ENCODE measurements at regions not wholly inside any gene's neighbourhood (a gene's known extent, or its start where the extent isn't known, plus 50 kb on each side); places are given as distances from the start of the nearest gene placed in this dataset.

DNA sequence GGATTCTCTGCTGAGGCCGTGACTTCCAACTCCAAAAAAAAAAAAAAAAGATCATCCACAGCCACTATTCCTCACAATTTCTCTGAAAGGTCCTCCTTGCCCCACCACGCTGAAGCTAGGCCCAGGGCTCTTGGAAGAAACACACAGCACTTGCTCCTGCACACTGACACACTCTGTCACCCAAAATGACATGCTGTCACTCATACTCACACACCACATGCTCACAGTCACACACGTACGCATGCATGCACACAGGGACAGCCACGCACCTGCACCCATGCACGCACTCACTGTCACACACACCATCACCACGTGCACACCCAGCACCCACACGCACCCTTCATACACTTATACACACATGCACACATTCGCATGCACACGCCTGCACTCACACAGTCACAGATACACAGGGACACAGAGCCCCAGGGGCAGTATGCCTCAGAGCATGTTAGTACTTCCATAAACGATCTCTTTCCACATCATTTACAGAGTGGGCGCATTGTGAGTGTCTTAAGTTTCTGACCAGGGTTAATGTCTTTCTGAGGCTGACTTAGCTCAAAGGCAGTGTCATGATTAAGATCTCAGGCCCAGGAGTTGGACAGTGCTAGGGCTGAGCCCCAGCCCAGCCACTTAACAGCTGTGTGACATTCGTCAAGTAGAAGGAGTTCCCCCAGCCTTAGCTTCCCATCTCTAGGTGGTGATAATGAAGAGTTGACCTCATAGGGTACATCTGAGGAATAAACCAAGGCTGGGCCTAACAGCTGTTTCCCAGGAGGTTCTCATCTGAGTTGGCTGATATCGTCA is 93.4 kb downstream of the GLI2 start:
- no peak for DNase-seq (ENCODE audit: low read depth)

DNA sequence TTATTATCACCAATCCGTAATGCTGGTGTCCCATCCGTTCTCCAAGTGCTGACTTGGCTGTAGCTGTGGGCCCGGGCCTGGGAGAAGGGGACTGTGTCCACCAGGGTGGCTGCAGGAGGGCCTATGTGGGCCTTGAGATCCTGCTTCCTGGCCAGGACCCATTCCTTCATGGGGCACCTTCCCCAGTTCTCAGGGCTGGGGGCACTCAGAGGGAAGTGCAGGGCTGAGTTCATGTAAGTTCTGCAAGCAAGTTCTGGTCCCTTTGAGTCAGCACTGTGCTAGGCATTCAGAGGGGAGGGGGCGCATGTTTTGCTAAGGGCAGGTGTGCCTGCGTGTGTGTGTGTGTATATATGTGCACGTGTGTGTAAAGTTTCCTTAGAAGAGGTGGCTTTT is 94.0 kb downstream of the GLI2 start:
- no peak for DNase-seq (ENCODE audit: low read depth)

DNA sequence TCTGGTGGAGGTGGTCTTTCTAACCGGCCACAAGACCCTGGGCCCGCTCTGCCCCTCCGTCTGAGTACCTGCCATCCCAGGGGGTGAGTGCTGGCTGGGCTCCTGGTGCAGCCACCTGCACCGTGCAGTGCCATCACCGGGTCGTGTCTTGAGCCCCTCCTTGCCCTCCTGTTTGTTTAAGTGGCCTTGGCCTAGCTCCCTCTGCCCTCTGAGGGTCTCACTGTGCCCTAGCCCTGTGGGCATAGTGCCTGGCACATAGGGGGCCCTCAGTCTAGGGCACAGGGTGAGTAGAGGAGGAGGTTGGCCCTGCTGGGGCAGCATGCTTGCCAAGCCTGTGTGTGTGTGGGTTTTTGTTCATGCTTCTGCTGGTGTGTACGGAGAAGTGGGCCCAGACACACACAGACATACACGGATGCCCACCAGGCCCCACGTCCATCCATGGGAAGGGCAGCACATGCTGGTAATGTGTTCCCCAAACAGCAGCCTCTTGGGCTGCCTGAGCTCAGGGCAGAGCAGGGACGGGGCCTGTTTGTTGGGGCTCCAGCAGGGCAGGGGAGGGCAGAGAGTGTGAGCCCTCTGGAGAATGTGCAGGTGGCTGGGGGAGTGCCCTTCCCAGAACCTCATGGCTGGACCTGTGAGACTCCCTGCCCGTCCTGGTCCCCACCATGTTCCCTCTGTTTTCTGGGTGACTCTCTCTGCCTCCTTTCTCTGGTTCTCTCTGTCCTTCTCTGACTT is 94.6 kb downstream of the GLI2 start:
- DNase-seq (ENCODE audit: low read depth), result no peak

DNA sequence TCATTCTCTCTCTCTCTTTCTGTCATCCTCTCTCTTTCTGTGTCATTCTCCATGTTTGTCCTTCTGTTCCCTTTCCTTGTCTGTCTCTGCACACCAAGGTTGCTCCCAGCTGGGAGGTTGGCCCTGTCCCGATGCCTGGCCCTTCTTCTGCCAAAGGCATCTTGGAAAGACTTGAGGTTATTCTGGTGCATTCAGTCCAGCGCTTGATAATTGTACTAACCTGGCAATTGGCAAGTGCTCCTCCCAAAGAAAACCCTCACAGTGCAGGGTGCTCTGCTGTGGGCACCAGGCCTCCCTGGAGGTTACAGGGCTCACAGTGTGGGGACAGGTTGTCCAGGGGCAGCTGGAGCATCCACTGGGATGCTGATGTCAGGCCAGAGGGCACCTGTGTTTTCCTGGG is 95.4 kb downstream of the GLI2 start:
- DNase-seq (ENCODE audit: low read depth), result no peak

DNA sequence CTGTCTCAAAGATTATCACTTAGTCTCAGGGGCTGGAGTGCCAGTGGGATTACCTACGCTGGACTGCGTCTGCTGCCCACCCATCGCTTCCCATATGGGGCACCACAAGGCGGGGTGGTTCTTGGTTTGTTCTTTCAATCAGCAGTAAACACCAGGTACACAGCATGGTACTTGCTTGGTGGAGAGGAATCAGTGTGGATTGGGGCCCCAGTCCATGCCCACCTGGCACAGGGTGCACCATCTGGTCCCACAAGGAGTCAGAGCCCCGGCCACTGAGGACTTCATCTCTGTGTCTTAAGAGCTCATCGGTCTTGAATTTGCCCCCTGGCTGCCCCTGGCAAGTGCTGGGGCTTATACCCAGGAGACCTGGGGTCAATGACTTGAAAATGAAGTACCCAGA is 96.2 kb downstream of the GLI2 start:
- no peak for DNase-seq (ENCODE audit: low read depth)

DNA sequence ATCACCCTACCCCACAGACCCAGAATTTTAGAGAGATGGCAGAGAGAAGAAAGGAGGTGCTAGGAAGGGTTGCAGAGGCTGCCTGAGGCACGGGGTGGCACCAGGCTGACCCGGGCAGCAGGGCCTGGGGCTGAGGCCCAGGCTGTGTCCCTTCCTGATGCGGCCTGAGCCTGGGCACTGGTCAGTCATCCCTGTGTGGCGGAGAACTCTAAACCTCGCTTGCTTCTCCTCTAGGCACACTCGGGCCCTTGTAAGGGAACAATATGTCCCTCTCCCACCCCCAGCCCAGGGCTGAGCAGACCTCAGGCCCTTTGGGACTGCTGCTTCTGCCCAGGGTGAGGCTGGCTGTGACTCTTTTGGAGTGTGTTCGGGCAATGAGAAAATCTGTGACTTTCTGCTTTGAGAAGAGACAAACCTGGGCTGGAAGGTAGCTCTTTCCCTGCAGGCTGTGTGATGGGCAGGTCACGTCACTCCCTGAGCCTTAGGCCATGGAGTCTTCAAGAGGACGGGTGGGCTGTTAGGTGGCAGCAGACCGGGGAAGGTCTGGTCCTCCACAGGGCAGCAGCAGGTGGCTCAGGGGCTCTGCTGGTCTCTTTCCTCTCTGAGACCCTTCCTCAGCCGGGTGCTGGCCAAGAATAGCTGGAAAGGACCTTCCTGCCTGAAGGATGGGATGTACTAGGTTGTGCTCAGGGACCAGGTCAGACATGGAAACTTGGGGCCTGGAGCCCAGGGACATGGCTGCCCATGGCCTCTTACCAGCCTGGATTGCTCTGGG is 96.8 kb downstream of the GLI2 start:
- DNase-seq (ENCODE audit: low read depth), result no peak

DNA sequence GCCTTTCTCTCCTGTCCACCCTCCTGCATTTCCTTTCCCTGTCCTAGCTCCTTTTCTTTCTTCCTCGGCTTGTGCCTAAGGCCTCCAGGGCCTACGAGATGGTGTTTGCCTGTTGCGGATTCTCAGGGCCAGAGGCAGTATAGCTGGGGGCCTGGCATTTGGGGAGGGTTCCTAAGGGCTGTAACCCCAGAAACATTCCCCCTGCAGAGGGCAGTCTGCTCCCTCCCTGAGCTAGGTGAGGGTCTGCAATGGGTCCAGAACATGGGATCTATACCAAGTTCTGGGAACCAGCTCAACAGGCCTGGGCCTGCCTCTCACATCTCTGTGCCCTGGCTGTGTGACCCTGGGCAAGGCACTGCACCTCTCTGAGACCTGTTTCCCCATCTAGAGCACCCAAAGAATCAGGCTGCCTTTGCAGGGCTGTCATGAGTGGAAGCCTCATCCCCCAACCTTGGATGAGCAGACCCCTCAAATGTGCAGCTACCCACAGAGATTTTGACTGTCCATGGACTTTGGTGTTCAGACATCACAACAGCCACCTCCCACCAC is 97.5 kb downstream of the GLI2 start:
- DNase-seq (ENCODE audit: low read depth), result no peak

DNA sequence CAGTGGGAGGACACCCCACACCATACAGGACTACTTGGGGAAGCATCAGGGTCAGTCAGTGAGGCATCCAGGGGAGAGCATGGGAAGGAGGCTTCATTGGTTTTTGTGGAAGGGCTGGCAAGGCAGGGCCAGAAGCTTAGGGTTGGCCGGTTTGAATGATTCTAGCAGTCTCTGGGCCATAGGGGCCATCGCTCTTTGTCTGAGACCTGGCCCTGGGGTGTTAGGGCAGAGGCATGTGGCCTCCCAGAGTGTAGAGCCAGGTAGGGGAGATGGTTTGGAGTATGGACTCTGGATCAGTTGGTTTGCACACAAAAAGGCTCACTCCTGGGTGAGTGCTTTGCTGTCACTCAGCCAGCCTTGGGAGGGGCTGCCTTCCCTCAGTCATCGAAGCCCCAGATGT is 98.5 kb downstream of the GLI2 start:
- DNase-seq (ENCODE audit: low read depth), result no peak

DNA sequence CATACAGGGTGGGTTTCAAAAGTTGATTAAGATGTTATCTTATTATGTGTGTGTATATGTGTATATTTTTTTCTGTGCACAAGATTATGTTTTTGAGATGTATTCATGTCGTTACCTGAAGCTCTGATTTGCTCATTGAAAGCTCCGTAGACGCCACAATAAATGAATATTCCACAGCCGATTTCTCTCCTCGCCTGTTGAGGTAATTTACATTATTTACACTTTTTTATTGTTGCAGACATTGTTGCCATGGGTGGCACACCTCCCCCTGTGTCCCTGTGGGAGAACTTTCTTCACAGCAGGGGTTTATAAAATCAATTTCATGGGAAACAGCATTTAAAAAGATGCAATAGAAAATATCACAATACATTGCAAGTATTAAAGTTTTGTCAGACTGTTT is 100.6 kb downstream of the GLI2 start:
- DNase-seq (ENCODE audit: low read depth), result no peak

DNA sequence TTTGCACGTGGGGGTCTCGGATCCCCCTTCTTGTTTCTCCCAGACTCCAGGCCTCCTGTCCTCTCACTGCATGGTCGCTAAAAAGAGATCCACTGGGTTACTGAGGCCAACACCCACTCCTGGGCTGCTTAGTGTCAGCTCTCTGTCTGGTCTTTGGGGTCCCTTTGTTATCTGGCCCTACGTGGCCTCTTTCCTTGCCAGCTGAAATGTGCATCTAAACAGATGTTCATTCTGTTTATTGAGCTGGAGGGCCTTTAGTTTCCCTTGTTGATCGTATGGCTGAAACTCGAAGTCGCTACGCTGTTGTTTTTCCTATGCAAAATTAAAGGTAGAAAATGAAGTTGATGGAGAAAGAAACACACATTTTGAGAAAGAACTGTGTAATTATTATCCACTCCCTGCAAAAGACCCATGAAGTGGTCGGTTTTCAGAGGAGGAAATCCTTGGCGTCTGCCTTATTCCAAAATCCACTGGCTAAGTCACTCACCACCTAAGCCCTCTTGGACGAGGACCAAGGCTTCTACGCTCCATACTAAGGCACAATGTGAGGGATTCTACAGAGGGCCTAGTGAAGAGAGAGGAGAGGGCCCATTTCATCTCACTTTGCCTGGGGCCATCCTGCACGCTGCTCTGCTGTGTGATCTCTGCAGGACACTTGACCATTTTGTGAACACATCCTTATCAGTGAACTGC is 105.3 kb downstream of the GLI2 start:
- no peak for DNase-seq (ENCODE audit: low read depth)

DNA sequence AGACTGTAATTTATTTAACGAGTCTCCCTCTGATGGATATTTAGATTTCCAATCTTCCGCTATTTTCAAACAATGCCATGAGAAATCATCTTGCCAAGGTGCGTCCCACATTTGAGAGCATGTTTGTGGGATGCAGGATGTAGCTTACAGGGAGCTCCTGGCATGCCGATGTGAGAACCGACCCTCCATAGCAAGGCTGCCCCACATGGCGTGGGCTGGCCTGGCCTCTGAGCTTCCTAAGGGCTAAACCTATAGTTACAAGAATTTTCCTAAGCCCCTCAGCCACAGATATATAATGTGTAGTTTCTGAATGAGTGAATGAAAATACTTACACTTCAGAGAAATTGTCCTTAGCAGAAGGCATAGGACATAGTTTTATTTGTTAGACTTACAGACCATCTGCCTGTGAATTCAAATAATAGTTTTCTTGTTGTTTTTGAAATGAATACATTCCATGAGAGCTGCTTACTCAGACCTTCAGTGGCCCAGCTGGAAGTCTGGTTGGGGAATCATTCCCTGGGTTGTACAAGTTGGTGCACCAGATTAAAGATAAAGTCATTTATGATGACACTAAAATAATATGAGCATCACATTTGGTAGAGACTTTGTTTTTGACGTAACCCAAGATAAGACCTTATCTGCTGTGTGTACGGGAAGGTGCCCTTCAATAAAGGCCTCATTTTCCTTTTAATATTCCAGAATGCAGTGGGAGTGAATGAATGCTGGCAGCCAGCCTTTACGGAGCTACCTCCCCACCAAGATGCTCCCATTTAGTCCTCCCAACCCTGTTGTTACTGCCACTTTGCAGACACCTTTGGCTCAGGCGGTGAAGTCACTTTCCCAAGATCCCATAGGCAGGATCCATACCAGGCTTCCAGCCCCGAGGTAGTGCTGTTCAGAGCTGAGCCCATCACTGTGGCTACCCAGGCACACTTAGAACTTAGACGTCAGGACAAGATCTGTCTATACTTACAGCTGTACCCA is 107.1 kb downstream of the GLI2 start:
- DNase-seq (ENCODE audit: low read depth), result no peak

DNA sequence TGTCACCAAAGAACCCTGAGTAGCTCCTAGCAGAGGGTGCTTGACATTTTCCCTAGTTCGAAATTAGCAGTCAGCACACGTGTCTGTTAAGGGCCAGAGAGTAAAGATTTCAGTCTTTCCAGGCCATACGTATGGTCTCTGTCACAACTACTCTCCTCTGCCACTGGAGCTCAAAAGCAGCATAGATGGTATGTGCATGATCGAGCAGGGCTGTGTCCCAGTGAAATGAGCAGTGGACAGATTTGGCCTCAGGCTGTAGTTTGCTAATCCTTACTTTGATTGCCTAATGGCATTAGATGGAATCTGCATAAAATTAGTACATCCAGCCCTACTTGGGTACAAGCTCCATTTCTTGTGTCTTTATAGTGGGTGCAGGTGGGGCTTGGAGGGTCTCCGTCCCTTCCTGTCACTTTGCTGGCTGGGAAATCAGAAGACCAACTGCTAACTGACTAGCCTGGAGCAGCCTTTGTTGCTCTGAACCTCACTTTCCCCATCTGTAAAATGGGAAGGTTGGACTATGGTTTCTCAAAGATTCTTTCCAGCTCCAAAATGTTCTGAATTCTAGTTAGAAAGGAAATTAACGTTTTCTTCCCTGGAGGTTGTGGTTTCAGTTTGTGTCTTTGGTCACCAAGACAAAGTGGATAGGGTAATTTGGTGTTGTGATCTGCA is 108.5 kb downstream of the GLI2 start:
- DNase-seq (ENCODE audit: low read depth), result no peak

DNA sequence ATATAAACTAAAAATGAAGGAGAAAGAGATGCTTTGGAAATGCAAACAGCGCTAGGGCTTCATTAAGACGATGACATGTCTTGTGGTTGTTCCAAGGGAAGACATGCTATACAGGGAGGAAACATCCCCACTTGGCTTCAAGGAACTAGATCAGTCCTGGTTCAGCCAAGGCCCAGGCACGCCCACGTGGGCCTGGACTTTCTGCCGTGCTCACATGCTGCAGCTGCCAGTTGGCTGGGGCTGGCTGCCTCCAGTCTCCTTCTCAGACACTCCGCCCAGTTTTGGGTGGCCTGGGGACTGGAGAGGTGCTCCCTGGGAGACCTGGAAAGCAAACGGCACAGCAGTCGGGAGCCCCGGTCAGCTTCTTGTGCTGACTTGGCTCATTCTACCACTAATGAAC is 109.6 kb downstream of the GLI2 start:
- DNase-seq (ENCODE audit: low read depth), result no peak

DNA sequence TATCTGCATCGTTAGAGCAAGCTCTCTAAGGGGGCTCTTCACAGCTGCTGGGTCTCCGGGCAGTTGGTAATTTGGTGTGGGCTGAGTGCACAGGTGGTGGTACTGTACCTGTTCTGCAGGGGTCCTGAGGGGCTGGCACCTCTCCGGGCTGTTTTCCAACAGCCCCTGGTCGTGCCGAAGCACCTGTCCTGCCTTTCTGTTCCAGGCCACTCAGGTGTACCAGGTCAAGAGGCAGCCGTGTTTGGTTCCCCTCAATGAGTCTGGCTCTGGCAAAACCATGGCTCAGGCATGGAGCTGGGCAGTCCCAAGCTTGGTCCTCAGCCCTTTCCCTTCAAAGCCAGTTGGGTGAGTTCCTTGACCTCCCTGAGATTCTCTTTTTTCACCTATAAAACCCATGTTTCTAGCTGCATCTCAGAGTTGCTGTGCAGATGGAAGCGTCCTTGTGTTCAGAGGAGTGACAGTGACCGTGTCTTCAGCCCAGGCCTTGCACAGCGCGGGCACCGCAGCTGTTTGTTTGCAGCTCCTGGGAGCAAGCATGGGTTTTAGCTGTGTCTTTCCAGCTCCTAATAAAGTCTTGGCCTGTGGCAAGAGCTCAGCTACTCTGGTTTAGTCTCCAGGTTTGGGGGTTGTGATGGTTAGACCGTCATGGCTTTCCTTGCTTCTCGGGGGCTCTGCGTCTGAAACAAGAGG is 110.9 kb downstream of the GLI2 start:
- no peak for DNase-seq (ENCODE audit: low read depth)

DNA sequence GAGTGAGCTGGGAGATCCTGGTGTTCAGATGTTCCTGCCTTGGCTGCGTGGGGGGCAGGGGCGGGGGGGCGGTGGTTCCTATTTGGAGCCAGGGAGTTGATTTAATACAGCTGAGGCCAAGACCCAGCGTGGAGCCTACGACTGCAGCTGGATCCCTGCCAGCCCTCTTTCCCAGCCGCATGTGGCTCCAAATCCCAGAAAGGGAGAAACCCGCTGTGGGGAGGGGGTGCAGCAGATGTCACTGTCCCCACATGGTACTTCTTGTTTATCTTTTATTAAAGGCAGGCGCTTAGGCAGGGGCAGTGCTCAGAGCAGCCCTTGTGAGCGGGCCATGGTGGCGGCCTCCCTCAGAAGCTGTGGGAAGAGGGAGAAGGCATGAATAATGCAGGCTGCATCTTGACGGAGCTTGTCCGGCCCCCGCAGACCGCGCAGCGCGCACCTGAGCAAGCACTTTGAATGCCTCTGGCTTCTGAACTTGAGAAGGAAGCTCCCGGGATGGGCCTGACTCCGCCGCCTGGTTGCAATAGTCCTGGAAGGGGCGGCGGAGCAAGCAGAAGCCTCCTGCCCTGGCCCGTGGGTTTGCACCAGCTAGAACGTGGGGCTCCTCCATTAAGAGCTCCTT is 112.1 kb downstream of the GLI2 start:
- DNase-seq (ENCODE audit: low read depth), result no peak

DNA sequence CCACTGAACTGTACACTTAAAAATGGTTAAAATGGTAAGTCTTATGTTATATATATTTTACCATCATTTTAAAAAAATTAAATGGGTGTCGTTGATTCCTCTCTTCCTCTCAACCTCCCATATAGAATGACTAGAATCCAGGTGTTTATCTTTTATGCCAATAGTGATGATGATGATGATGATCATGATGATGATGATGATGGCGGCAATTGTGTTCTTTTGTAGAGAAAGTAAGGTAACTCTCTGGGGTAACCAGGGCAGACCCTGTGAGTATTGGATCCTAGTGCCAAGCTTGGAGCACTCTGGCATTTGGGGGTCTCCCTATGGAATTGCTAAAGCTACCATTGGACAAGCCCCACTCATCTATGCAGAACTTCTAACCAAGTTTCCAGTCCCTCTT is 113.6 kb downstream of the GLI2 start:
- no peak for DNase-seq (ENCODE audit: low read depth)

DNA sequence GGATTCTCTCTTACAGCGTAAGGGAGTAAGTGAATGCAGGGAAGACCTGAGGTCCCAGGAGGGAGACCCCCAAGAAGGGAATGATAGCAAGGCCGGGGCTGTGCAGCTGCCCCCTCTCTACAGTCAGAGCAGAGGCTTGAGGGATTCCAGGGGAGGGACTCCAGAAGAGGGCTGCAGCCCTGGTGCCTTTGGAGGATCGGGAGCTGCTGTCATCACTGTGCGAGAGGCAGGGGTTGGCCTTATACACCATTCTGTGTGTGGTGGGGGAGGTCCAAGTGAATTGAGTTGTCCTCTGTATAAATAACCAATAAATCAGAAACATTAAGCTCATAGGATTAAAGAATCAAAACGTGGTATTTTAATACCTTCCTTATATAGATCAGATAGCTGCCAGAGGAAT is 114.9 kb downstream of the GLI2 start:
- DNase-seq (ENCODE audit: low read depth), result no peak

DNA sequence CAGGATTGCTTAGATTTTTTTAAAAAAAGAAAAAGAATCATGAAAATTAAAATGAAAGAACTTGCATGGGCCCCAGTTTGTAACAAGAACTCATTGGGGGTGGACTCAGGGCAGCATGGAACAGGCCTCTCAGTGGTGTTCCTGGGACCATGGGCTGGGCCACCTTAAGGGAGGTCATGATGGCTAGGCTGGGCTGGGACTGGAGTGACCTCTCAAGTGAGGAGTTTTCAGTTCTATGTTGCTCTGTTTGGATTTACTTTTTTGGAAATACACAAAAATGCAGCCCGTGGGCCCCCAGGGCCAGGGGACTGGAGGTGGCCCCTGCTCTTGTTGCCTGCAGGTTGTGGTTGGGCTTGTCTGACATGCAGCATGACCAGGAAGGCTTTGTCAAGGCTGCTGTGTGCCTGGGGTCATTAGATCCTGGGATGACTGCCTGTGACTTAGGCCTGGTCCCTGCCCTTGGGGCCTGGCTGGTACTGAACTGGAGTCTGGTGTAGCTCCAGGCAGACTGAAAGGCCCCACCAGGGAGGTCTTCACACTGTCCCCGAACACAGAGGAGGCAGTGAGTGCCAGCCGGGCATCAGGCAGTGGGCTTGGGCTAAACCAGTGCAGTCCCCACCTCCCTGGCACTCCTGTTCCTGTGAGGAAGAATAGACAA is 115.6 kb downstream of the GLI2 start:
- DNase-seq (ENCODE audit: low read depth), result no peak

Data from HS-5 (cell line).